GM03348 (cell line): ENCODE measurements at regions not wholly inside any gene's neighbourhood (a gene's known extent, or its start where the extent isn't known, plus 50 kb on each side); places are given as distances from the start of the nearest gene placed in this dataset.
"Not testable (repeated sequence)": the region's sequence is repeated elsewhere in the genome, so short reads cannot be mapped to it uniquely, and the experiment has no call there.

ENCODE experiments used
- DNase-seq: peaks from one replicate; pipeline ENCODE4 v3.0.0; 2012; ENCODE audit warnings: low spot score

- no peak for DNase-seq
Measured at GRCh38 chr1:41980827-41981653, 62.3 kb upstream of the HIVEP3 start.

DNA sequence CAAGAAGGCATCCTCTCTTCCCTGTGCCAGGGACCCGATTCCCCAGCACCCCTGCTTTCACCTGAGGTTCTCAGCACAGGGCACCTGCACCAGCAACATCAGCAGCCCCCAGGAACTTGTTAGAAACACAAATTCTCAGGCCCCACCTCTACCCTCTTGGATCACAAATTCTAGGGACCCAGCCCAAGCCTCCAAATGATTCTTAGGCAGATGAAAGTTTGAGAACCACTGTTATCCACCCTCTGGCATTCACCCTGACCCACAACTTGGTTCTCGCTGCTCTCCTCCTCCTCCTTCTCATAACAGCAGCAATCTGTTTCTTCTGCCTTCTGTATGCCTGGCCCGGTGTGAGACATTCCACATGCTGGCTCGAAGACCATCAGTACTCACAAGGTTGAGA, 60.3 kb upstream of the HIVEP3 start:
- no peak for DNase-seq

DNA sequence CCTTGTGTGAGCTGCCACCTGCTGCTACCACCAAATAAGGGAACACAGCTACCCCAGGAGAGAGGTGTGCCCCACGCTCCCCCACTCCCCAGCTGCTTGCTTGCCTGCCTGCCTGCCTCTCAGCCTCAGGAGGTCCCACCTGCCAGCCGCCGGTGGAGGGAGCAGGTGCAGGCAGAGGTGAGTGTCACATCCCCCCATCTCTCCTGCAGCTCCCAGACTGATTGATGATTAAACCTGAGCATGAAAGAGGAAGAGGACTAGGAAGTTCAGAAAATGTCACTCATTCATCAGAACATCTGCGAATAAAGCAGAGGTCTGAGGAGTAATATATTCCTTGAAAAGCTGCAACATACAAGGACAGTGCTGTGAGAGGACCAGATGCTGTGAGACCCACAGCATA, 58.6 kb upstream of the HIVEP3 start:
- DNase-seq, result no peak

GRCh38 chr1:41976671-41977070, 57.9 kb upstream of the HIVEP3 start:
- no peak for DNase-seq

DNA sequence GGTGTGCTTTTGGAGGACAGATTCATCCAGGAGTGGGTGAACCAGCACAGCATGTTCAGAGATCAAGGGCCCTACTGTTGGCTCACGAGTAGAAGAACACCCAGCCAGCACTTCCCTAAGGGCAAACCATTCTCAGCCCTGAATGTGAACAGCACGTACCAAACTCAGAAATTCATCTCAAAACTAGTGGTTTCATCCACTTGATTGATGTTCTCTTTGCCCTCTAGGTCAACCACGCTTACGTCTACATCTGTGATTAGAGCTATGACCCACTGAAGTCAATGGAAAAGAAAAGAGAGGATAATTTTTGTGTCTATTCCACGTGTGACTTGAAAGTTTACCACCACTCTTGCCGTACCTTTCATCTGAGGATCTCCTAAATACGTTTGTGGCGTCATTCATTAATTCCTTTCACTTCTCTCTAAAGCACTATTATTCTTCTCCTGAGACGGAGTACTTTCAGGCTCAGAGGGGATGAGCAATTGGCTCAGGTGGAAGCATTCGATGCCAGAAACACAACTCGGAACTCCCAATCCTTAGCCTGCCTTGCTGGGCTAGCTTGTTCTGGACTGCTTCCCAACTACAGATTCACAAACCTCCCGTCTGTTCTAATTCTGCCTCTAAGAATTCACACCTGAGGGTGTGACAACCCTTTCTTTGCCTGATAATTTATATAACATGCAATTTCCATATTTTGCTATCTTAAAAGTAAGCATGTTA, 57.3 kb upstream of the HIVEP3 start:
- DNase-seq, result no peak

- no peak for DNase-seq
Measured at GRCh38 chr1:41975121-41975520, 56.4 kb upstream of the HIVEP3 start.

DNA sequence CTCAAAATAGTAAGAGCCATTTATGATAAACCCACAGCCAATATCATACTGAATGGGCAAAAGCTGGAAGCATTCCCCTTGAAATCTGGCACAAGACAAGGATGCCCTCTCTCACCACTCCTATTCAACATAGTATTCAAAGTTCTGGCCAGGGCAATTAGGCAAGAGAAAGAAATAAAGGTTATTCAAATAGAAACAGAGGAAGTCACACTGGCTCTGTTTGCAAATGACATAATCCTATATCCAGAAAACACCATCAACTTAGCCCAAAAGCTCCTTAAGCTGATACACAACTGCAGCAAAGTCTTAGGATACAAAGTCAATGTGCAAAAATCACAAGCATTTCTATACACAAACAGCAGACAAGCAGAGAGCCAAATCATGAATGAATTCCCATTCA, 49.8 kb upstream of the HIVEP3 start:
- not testable (repeated sequence) for DNase-seq
